ENCODE measurements at regions not wholly inside any gene's neighbourhood (a gene's known extent, or its start where the extent isn't known, plus 50 kb on each side); places are given as distances from the start of the nearest gene placed in this dataset.

GRCh38 chr2:5374762-5375161, 317.4 kb upstream of the SOX11 start:
- no peak for DNase-seq

- DNase-seq = no peak
These were observed 314.9 kb upstream of the SOX11 start for GRCh38 chr2:5377323-5377722.

- DNase-seq = no peak
These were observed 312.4 kb upstream of the SOX11 start for GRCh38 chr2:5379811-5380210.

GRCh38 chr2:5385596-5385995, 306.6 kb upstream of the SOX11 start:
- no peak for DNase-seq

- DNase-seq = no peak
These were observed 304.8 kb upstream of the SOX11 start for GRCh38 chr2:5387406-5387805.

- no peak for DNase-seq
These were observed 302.4 kb upstream of the SOX11 start for GRCh38 chr2:5389740-5390139.

GRCh38 chr2:5391362-5391761, 300.8 kb upstream of the SOX11 start:
- no peak for DNase-seq

GRCh38 chr2:5392658-5393057, 299.5 kb upstream of the SOX11 start:
- DNase-seq = no peak

- no peak for DNase-seq
These were observed 298.7 kb upstream of the SOX11 start for GRCh38 chr2:5393474-5393873.

- no peak for DNase-seq
These were observed 298.0 kb upstream of the SOX11 start for GRCh38 chr2:5394223-5394622.

GRCh38 chr2:5401115-5401657, 291.0 kb upstream of the SOX11 start:
- no peak for DNase-seq

- no peak for DNase-seq
These were observed 288.8 kb upstream of the SOX11 start for GRCh38 chr2:5403392-5403791.

GRCh38 chr2:5409898-5410381, 282.2 kb upstream of the SOX11 start:
- DNase-seq = no peak

- no peak for DNase-seq
These were observed 281.0 kb upstream of the SOX11 start for GRCh38 chr2:5410991-5411700.

GRCh38 chr2:5412001-5412400, 280.2 kb upstream of the SOX11 start:
- no peak for DNase-seq

GRCh38 chr2:5433855-5434254, 258.3 kb upstream of the SOX11 start:
- DNase-seq = no peak

- DNase-seq = no peak
These were observed 254.8 kb upstream of the SOX11 start for GRCh38 chr2:5437375-5437774.

- no peak for DNase-seq
These were observed 252.0 kb upstream of the SOX11 start for GRCh38 chr2:5440174-5440573.

- no peak for DNase-seq
These were observed 249.4 kb upstream of the SOX11 start for GRCh38 chr2:5442736-5443135.

GRCh38 chr2:5444168-5444567, 248.0 kb upstream of the SOX11 start:
- DNase-seq = no peak

GRCh38 chr2:5444854-5445253, 247.3 kb upstream of the SOX11 start:
- no peak for DNase-seq

- DNase-seq = no peak
These were observed 242.3 kb upstream of the SOX11 start for GRCh38 chr2:5449867-5450266.

- no peak for DNase-seq
These were observed 238.7 kb upstream of the SOX11 start for GRCh38 chr2:5453220-5454050.

- DNase-seq = no peak
These were observed 238.2 kb upstream of the SOX11 start for GRCh38 chr2:5454051-5454390.
